ENCODE measurements at regions not wholly inside any gene's neighbourhood (a gene's known extent, or its start where the extent isn't known, plus 50 kb on each side); places are given as distances from the start of the nearest gene placed in this dataset.

GRCh38 chr10:108592956-108593355 lies 1330.4 kb downstream of the XPNPEP1 start:
- no peak for TF ChIP-seq CTCF (conservative IDR thresholded peaks at IDR 0.05; ENCODE audit: control insufficient read depth, insufficient read depth, low read depth, low read length)
- no peak for DNase-seq (ENCODE audit: low read depth)
- H3K4me3 ChIP-seq (ENCODE audit: control insufficient read depth, low read depth, low read length) = no peak overlapping the region

GRCh38 chr10:108591417-108591816 lies 1331.9 kb downstream of the XPNPEP1 start:
- H3K4me3 ChIP-seq (ENCODE audit: control insufficient read depth, low read depth, low read length) = no peak overlapping the region
- no peak for TF ChIP-seq CTCF (conservative IDR thresholded peaks at IDR 0.05; ENCODE audit: control insufficient read depth, insufficient read depth, low read depth, low read length)
- peak; percentile 15 for DNase-seq (ENCODE audit: low read depth)

- no peak for TF ChIP-seq CTCF (conservative IDR thresholded peaks at IDR 0.05; ENCODE audit: control insufficient read depth, insufficient read depth, low read depth, low read length)
- no peak overlapping the region for H3K4me3 ChIP-seq (ENCODE audit: control insufficient read depth, low read depth, low read length)
- DNase-seq (ENCODE audit: low read depth) = no peak
Observed at GRCh38 chr10:108586424-108586823, 1336.9 kb downstream of the XPNPEP1 start.

GRCh38 chr10:108583877-108584276 lies 1339.4 kb downstream of the XPNPEP1 start:
- TF ChIP-seq CTCF (conservative IDR thresholded peaks at IDR 0.05; ENCODE audit: control insufficient read depth, insufficient read depth, low read depth, low read length) = no peak
- H3K4me3 ChIP-seq (ENCODE audit: control insufficient read depth, low read depth, low read length) = no peak overlapping the region
- DNase-seq (ENCODE audit: low read depth) = no peak

- no peak overlapping the region for H3K4me3 ChIP-seq (ENCODE audit: control insufficient read depth, low read depth, low read length)
- no peak for TF ChIP-seq CTCF (conservative IDR thresholded peaks at IDR 0.05; ENCODE audit: control insufficient read depth, insufficient read depth, low read depth, low read length)
- DNase-seq (ENCODE audit: low read depth) = no peak
Observed at GRCh38 chr10:108582888-108583287, 1340.4 kb downstream of the XPNPEP1 start.

GRCh38 chr10:108582387-108582786 lies 1340.9 kb downstream of the XPNPEP1 start:
- no peak overlapping the region for H3K4me3 ChIP-seq (ENCODE audit: control insufficient read depth, low read depth, low read length)
- no peak for TF ChIP-seq CTCF (conservative IDR thresholded peaks at IDR 0.05; ENCODE audit: control insufficient read depth, insufficient read depth, low read depth, low read length)
- DNase-seq (ENCODE audit: low read depth) = peak; percentile 42

- no peak overlapping the region for H3K4me3 ChIP-seq (ENCODE audit: control insufficient read depth, low read depth, low read length)
- DNase-seq (ENCODE audit: low read depth) = no peak
- no peak for TF ChIP-seq CTCF (conservative IDR thresholded peaks at IDR 0.05; ENCODE audit: control insufficient read depth, insufficient read depth, low read depth, low read length)
Observed at GRCh38 chr10:108578258-108578657, 1345.1 kb downstream of the XPNPEP1 start.

Measured in fibroblast of mammary gland (primary cell).